MM.1S (cell line): ENCODE measurements at regions not wholly inside any gene's neighbourhood (a gene's known extent, or its start where the extent isn't known, plus 50 kb on each side); places are given as distances from the start of the nearest gene placed in this dataset.

Source experiments
- DNase-seq: peaks from one replicate; pipeline ENCODE4 v3.0.0-alpha.2; 2015
- H2AFZ ChIP-seq: fragments of 300-600 bp; sonication (generic); 2 replicates; pipeline ENCODE4 v1.6.0; 2016; ENCODE audit warnings: antibody characterized with exemption, low read length
- H3F3A ChIP-seq: fragments of 300-600 bp; sonication (generic); 2 replicates; pipeline ENCODE4 v1.6.1; 2016; ENCODE audit warnings: mild to moderate bottlenecking, antibody characterized with exemption, low read length, moderate library complexity, mixed read lengths; ENCODE audit not compliant: insufficient read depth
- H3K27ac ChIP-seq: fragments of 300-600 bp; sonication (generic); 2 replicates; pipeline ENCODE4 v1.5.1; 2016; ENCODE audit warnings: mild to moderate bottlenecking, low read length
- H3K27me3 ChIP-seq: fragments of 300-600 bp; sonication (generic); replicated peaks from 2 replicates; pipeline ENCODE4 v1.6.0; 2016; ENCODE audit warnings: low read length; ENCODE audit not compliant: insufficient read depth
- H3K36me3 ChIP-seq: fragments of 300-600 bp; sonication (generic); replicated peaks from 2 replicates; pipeline ENCODE4 v1.6.1; 2016; ENCODE audit warnings: mild to moderate bottlenecking, low read length, mixed read lengths; ENCODE audit not compliant: insufficient read depth
- H3K4me1 ChIP-seq: fragments of 300-600 bp; sonication (generic); 2 replicates; pipeline ENCODE4 v1.6.1; 2016; ENCODE audit warnings: low read length, mixed read lengths
- H3K4me2 ChIP-seq: fragments of 300-600 bp; sonication (generic); 2 replicates; pipeline ENCODE4 v1.6.0; 2016; ENCODE audit warnings: low read depth, low read length
- H3K4me3 ChIP-seq: fragments of 300-600 bp; sonication (generic); 2 replicates; pipeline ENCODE4 v1.5.1; 2016; ENCODE audit warnings: low read length, mixed read lengths
- H3K79me2 ChIP-seq: fragments of 300-600 bp; sonication (generic); 2 replicates; pipeline ENCODE4 v1.6.1; 2016; ENCODE audit warnings: mixed run types, low read length, mixed read lengths
- H3K9ac ChIP-seq: fragments of 300-600 bp; sonication (generic); 2 replicates; pipeline ENCODE4 v1.6.1; 2016; ENCODE audit warnings: low read length, mixed read lengths
- H3K9me2 ChIP-seq: fragments of 300-600 bp; sonication (generic); replicated peaks from 2 replicates; pipeline ENCODE4 v1.6.1; 2016; ENCODE audit warnings: mild to moderate bottlenecking, low read length, mixed read lengths; ENCODE audit not compliant: insufficient read depth
- H3K9me3 ChIP-seq: fragments of 300-600 bp; sonication (generic); replicated peaks from 2 replicates; pipeline ENCODE4 v1.6.1; 2016; ENCODE audit warnings: mild to moderate bottlenecking, low read length, mixed read lengths; ENCODE audit not compliant: insufficient read depth
- H4K20me1 ChIP-seq: fragments of 300-600 bp; sonication (generic); 2 replicates; pipeline ENCODE4 v1.6.1; 2016; ENCODE audit warnings: mild to moderate bottlenecking, low read length, moderate library complexity, mixed read lengths; ENCODE audit not compliant: insufficient read depth
- EZH2 ChIP-seq: fragments of 300-600 bp; sonication (generic); optimal IDR thresholded peaks from 2 replicates; pipeline ENCODE3; 2017; ENCODE audit warnings: low read depth, mild to moderate bottlenecking, antibody characterized with exemption, low read length, mixed read lengths
- EZH2phosphoT487 ChIP-seq: fragments of 300-600 bp; sonication (generic); IDR thresholded peaks from 2 replicates; pipeline ENCODE4 v1.6.1; 2018; ENCODE audit warnings: antibody characterized with exemption, low read length
- TF ChIP-seq, protein P1 (sequence below): fragments of 300-600 bp; sonication (generic); IDR thresholded peaks from 2 replicates; pipeline ENCODE4 v1.5.1; 2016; ENCODE audit warnings: antibody characterized with exemption, low read length, mixed read lengths

DNA sequence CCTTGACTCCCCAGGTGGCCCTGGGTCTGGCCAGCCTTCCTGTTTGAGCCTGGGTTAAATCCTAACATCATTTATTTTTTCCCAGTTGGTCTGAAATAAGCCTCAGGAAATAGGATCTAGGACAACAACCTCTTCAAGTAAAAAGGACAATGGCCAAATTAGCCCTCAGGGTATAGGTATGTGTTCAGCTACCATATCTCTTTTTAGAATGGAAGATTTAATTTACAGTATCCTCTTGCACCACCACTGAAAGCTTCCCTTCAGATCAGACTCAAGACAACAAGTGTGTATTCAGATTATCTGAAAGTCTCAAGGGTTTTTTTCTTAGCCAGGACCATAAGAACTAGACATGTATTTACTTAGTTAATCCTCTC lies 61.6 kb upstream of the CXCR4 start:
- H3K27me3 ChIP-seq = no peaks in the 10 kb centered on the region
- no peaks in the 10 kb centered on the region for H3K4me1 ChIP-seq
- H3K27ac ChIP-seq = no peak overlapping the region
- H4K20me1 ChIP-seq = no peaks in the 10 kb centered on the region
- no peak overlapping the region for H3K9ac ChIP-seq
- no peaks in the 10 kb centered on the region for H3K9me2 ChIP-seq
- no peak for DNase-seq
- no peak overlapping the region for H3K4me3 ChIP-seq
- no peak overlapping the region for H3K4me2 ChIP-seq
- no peaks in the 10 kb centered on the region for H3K9me3 ChIP-seq
- H3K79me2 ChIP-seq = no peaks in the 10 kb centered on the region
- no peak overlapping the region for H2AFZ ChIP-seq
- no peaks in the 10 kb centered on the region for H3F3A ChIP-seq
- H3K36me3 ChIP-seq = no peaks in the 10 kb centered on the region
- no peak for TF ChIP-seq EZH2phosphoT487
- no peak for TF ChIP-seq EZH2
- TF ChIP-seq, protein P1, sequence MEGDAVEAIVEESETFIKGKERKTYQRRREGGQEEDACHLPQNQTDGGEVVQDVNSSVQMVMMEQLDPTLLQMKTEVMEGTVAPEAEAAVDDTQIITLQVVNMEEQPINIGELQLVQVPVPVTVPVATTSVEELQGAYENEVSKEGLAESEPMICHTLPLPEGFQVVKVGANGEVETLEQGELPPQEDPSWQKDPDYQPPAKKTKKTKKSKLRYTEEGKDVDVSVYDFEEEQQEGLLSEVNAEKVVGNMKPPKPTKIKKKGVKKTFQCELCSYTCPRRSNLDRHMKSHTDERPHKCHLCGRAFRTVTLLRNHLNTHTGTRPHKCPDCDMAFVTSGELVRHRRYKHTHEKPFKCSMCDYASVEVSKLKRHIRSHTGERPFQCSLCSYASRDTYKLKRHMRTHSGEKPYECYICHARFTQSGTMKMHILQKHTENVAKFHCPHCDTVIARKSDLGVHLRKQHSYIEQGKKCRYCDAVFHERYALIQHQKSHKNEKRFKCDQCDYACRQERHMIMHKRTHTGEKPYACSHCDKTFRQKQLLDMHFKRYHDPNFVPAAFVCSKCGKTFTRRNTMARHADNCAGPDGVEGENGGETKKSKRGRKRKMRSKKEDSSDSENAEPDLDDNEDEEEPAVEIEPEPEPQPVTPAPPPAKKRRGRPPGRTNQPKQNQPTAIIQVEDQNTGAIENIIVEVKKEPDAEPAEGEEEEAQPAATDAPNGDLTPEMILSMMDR = no peak

DNA sequence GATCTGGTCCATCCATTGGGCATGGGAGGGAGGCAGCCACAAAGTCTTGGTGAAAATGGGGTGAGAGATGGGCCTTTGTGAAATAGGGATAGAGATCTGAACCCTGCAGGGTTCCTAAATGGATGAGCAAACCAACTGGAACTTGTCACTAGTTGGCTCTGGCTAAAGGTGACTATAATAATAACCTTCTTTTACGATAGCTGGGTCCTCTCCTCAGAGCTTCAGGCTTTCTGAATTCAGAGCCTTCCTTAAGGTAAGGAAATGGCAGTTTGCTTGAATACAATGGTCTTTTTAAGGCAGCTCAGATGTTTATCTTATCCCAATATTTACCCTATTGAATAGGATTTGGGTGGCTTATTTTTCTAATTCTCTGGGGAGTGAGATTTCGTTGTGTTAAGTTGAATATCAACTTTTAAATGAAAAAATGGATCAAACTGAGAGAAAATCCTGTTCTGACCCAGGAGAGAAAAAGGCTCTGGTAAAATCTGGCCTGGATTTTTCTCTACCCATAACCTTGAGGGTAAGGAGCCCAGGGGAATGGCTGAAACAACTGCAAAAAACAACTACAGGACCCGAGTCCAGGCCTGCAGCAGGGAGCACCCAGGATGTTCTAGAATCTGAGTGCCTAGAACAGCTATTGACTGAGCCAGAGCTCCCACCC lies 61.1 kb upstream of the CXCR4 start:
- no peaks in the 10 kb centered on the region for H3K9me2 ChIP-seq
- no peak overlapping the region for H2AFZ ChIP-seq
- no peaks in the 10 kb centered on the region for H3K27me3 ChIP-seq
- no peak overlapping the region for H3K9ac ChIP-seq
- H3K4me1 ChIP-seq = no peaks in the 10 kb centered on the region
- TF ChIP-seq, protein P1 = no peak
- TF ChIP-seq EZH2 = no peak
- no peak for TF ChIP-seq EZH2phosphoT487
- no peak overlapping the region for H3K4me2 ChIP-seq
- H4K20me1 ChIP-seq = no peaks in the 10 kb centered on the region
- no peak for DNase-seq
- H3K27ac ChIP-seq = no peak overlapping the region
- no peak overlapping the region for H3K4me3 ChIP-seq
- no peaks in the 10 kb centered on the region for H3F3A ChIP-seq
- H3K79me2 ChIP-seq = no peaks in the 10 kb centered on the region
- no peaks in the 10 kb centered on the region for H3K9me3 ChIP-seq
- H3K36me3 ChIP-seq = no peaks in the 10 kb centered on the region

DNA sequence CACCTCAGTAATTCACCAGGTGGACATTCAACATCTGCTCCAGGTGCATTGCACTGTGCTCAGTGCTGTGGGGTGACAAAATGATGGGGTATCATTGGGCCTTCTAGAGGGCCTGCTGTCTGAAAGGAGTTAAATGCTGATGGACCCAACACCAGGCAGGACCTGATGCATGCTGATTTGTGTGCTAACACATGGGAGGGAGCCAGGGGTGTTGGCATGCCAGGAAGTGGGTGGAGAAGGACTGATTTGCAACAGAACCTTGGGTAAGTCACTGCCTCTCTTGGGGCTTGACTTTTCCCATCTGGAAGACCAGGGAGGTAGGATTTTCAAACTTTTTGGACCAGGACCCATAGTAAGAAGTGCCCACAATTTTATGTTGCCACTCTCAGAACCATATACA lies 57.9 kb upstream of the CXCR4 start:
- TF ChIP-seq, protein P1 = no peak
- TF ChIP-seq EZH2phosphoT487 (no peak), EZH2 (no peak)
- Histone ChIP-seq H3K9ac (no peak overlapping the region), H3K27me3 (no peaks in the 10 kb centered on the region), H3K4me3 (no peak overlapping the region), H3K27ac (no peak overlapping the region), H3K9me2 (no peaks in the 10 kb centered on the region), H3K9me3 (no peaks in the 10 kb centered on the region), H3K36me3 (no peaks in the 10 kb centered on the region), H2AFZ (no peak overlapping the region), H3F3A (no peaks in the 10 kb centered on the region), H3K79me2 (no peaks in the 10 kb centered on the region), H3K4me1 (no peaks in the 10 kb centered on the region), H3K4me2 (no peak overlapping the region), H4K20me1 (no peaks in the 10 kb centered on the region)
- DNase-seq = no peak
